ENCODE measurements at regions not wholly inside any gene's neighbourhood (a gene's known extent, or its start where the extent isn't known, plus 50 kb on each side); places are given as distances from the start of the nearest gene placed in this dataset.

GRCh38 chr5:165996201-165996875, 2295.1 kb upstream of the WWC1 start:
- no peak for DNase-seq (ENCODE audit: low read depth in 1 of 2, low spot score in 1 of 2)

DNA sequence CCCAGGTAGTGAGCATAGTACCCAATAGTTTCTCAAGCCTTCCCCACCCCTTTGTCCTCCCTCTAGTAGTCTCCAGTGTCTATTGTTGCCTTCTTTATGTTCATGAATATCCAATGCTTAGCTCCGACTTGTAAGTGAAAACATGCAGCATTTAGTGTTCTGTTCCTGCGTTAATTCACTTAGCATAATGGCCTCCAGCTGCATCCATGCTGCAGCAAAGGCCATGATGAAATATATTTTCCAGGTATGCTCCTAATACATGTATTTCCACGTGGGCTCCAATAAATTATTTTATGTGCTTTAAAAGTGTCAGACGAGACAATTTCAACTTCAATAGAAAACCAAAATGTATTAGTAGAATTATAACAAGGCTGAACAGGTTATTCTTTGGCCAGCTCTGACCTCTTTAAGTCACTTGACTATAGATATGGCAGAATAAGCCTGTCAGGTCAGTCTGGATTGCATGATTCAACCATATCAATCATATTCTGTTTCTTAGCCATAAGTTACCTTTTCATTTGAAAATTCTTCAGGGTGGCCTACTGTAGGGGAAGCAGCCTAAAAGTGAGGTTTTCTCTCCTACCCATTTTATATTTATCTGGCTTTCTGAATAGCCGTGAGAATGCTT, 2291.6 kb upstream of the WWC1 start:
- no peak for DNase-seq (ENCODE audit: low read depth in 1 of 2, low spot score in 1 of 2)

- no peak for DNase-seq (ENCODE audit: low read depth in 1 of 2, low spot score in 1 of 2)
These were observed 2287.4 kb upstream of the WWC1 start for GRCh38 chr5:166004006-166004405.

- no peak for DNase-seq (ENCODE audit: low read depth in 1 of 2, low spot score in 1 of 2)
These were observed 2278.0 kb upstream of the WWC1 start for GRCh38 chr5:166013415-166013814.

DNA sequence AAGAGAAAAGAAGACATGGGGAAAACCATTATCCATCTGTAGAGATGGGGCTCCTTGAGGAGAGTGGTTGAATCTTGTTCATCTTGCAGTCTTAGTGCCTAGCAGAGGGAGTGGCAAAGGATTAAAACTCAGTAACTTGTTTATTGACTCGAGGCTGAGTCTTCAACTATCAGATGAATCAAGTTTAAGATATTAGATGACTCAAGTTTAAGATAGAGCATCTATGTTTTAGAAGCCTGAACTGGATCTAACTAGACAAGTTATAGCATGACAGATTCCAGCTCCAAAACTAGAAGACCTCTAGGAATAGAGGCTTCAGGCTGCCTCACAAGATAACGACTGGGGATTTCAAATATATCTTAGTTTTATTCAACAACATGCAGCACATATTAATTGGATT, 2277.2 kb upstream of the WWC1 start:
- DNase-seq (ENCODE audit: low read depth in 1 of 2, low spot score in 1 of 2) = no peak

DNA sequence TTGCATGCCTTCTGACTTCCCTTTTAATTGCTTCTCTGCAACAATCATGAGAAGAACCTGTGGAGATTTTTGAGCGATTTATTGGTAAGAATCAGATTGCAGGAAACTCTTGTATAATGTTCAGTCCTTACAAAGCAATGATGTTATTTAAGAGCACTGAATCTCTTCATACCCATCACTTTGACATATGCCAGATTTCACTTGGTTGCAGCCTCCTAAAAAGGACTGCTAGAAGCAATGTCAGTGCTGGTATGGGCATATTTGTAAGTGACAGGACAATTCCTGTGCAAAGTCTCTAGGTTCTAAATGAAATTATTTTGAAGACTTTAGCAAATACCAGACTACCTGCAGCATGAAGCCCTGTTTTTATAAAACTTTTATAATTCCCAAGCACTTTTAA, 2272.7 kb upstream of the WWC1 start:
- DNase-seq (ENCODE audit: low read depth in 1 of 2, low spot score in 1 of 2) = no peak

GRCh38 chr5:166022065-166022464, 2269.4 kb upstream of the WWC1 start:
- no peak for DNase-seq (ENCODE audit: low read depth in 1 of 2, low spot score in 1 of 2)

DNA sequence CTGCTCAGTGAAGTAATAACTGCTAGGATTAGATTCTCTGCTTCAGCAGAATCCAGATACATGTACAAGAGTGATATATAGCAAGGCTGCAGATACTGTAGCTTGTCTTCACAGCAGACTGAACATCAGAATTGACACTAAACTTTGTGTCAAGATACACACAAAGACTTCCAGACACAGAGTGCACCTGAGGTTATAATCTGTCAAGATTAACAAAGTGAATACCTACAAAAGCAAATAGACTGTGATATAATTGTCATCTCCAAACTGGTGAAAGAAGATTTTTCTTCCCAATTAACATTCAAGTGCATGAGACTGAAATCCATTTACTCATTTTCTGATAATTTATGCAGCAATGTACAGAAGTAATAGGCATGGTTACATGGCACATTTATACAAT, 2266.5 kb upstream of the WWC1 start:
- no peak for DNase-seq (ENCODE audit: low read depth in 1 of 2, low spot score in 1 of 2)

GRCh38 chr5:166027582-166027981, 2263.9 kb upstream of the WWC1 start:
- DNase-seq (ENCODE audit: low read depth in 1 of 2, low spot score in 1 of 2) = no peak

DNA sequence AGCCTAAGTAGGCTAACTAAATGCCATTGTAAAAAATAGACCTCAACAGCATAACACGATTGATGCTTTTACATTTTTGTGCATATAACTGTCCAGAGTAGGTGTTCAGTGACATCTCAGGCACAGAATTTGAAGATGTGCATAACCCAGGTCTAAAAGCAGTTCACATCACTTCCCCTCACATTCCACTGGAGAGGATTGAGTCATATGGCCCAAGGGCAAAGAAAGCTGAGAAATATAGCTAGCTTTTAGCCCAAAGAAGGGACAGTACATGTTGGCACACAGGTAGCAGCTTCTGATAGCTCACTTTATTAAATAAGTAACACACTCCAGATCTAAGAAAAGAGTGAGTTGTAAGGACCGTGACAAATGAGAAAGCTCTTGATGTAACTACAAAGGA, 2259.5 kb upstream of the WWC1 start:
- no peak for DNase-seq (ENCODE audit: low read depth in 1 of 2, low spot score in 1 of 2)

DNA sequence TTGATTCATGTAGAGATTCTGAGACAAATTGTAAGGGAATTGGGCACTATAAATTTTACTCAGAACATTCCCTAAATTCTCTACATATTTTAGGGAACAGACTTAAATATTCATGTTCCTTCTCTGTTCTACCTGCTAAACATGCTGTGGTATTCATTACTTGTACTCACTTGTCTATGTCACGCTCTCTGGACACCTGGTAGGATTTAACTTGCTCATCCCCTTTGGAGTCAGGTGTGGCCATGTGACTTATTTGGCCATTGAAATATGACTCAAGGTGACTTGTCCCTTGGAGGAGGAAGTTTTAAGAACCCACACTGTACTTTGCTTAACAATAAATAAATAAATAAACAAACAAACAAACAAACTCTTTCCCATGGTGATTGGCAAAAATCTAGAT, 2258.8 kb upstream of the WWC1 start:
- DNase-seq (ENCODE audit: low read depth in 1 of 2, low spot score in 1 of 2) = no peak

DNA sequence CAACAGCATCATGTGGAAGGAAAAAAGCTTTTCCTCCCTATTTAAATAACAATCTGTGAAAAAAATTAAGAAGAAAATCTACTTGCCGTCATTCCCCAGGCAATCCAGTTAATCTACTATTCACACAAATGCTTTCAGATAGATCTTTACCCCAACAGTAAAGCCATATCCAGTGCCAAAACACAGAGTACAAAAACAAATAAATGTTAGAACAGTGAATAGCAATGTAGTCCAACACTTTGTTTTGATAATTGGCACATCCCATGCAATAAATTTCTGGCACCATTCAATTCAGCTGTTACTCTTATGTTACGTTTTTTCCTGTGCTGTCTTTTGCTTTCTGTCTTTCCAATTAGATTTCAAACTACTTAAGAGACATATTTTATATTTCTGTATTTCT, 2245.5 kb upstream of the WWC1 start:
- no peak for DNase-seq (ENCODE audit: low read depth in 1 of 2, low spot score in 1 of 2)

DNA sequence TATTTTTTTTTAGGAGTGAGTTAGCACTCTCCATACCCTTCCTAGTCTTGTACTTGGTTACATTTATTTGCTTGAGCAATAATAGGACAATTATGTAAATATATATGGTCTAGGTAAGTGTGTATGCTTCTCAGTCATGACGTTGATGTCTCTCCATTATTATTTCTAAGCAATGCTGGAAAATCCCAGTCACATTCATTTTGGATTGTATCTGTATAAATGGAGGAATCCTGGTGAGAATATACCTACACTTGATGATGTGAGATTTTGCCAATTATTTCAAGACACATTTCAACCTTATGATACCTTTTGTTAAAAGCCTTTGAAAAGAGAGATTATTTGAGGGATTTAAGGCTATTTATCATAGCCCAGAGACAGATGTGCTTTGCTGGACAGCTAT, 2244.5 kb upstream of the WWC1 start:
- no peak for DNase-seq (ENCODE audit: low read depth in 1 of 2, low spot score in 1 of 2)

DNA sequence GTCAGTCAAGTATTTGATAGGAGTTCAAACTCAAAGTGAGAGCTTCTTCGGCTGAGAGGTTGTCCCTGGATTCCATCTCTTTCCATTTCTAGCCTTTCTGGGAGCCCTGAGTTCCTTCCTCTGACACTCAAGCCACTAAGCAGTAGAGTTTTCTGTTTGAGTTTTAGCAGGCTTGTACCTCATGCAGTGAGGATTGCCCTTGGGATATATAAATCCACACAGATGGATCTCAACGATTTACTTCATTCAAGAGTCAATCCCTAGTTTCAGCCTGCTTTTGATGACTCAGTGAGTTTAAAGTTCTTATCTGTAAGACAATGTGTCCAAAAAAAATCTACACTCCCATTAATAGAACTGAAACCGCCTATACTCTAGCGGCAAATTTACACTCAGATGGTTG, 2240.9 kb upstream of the WWC1 start:
- no peak for DNase-seq (ENCODE audit: low read depth in 1 of 2, low spot score in 1 of 2)

DNA sequence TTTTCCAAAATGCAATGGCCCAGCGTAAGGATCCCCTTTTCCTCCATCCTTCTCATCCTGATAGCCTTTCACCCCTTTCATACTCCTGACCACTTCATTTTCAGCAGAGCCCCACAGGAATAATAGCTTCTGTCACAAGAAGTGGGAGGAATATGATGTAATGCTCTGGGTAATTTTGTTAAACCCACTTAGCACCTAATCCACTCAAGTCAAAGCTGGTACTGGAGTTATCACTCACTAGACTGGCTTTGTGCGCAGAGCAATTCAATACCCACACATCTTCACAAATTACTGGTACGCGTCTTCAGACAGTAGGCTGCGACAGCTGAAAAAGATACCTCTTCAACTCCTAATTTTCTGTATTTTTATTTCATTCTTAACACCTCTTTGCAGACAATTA, 2232.8 kb upstream of the WWC1 start:
- DNase-seq (ENCODE audit: low read depth in 1 of 2, low spot score in 1 of 2) = no peak

DNA sequence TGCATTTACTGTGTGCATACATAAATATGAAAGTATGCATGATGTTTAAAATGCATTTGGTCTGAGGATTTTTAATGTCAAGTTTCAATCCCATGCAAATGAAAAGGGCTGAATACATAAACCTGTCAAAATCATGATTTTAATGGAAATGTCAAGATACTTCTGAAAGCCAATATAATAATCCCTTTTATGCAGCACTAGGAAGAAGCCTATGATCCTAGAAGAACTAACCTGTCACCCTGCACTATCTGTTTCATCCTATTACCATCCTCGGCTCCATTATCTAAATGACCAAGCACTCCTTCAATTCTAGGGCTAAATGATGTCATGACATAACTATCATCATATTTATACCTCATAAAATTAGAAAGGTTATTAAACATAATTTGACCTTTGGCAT, 2229.4 kb upstream of the WWC1 start:
- DNase-seq (ENCODE audit: low read depth in 1 of 2, low spot score in 1 of 2) = no peak

DNA sequence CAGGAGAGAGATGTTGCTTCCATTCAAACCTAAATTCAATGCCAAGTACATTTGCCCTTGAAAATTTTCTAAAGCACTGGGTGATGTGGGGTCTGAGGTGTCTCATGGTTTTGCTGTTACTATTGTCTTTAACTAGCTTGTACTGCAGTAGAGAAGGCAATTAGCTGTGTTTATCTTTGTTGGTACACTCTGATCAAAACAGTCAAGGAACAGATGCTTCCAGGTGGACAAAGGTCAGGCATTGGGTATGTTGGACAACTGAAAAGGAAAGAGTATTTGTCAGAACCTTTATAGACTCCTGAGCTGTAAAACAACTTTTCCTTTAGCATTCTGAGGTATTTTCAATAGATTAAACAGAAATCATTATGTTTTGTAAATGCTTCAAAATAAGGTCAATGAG, 2228.7 kb upstream of the WWC1 start:
- no peak for DNase-seq (ENCODE audit: low read depth in 1 of 2, low spot score in 1 of 2)

DNA sequence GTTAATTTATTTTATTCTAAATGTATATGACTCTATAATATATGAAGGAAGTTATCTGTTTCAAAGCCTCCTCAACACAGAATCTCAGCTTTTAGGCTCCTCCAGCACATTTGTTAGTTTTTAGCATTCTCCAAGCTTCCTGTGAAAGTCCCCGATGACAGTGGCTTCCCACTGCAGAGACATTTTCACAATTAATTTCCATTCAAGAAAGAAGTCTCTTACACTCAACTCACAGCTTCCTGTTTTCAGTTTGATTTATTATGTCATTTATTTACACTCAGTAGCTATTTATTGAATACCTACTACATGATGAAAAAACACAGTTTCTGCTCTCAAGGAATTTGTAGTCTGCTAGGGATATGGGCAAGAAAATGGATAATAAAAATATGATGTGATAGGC, 2228.2 kb upstream of the WWC1 start:
- no peak for DNase-seq (ENCODE audit: low read depth in 1 of 2, low spot score in 1 of 2)

DNA sequence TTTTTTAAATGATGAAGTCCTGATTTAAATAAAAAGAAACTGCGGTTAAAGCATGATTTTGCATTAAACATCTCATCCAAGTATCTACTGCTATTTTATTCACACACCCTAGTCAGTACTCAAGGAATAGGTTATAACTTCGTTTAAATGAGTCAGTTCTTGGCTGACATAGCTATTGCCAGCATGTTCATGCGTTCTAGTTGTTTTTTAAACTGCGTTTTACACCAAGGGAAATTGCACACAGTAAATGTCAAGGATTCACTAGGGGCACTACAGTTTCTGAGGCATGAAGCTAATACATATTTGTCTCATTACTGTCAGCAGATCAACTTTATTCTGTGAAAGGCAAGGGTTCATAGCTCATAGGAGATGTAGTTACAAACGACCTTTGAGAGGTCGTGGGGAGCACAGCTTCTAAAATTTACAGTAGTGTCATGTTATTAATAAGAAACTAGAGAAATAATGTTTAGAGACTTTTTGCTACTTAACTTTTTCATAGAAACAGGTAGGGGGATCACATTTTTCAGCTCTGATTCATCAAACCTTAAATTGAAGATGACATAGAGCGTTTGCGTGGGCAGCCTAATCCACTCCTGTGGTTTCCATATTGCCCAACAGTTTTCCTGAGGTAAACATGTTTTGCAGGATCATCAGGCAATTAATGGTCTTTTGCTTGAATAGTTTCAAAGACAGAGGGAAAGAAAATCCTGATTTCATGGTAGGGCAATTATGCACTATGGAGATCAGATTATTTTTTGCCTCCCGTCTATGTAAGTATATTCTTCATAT, 2222.7 kb upstream of the WWC1 start:
- DNase-seq (ENCODE audit: low read depth in 1 of 2, low spot score in 1 of 2) = no peak

DNA sequence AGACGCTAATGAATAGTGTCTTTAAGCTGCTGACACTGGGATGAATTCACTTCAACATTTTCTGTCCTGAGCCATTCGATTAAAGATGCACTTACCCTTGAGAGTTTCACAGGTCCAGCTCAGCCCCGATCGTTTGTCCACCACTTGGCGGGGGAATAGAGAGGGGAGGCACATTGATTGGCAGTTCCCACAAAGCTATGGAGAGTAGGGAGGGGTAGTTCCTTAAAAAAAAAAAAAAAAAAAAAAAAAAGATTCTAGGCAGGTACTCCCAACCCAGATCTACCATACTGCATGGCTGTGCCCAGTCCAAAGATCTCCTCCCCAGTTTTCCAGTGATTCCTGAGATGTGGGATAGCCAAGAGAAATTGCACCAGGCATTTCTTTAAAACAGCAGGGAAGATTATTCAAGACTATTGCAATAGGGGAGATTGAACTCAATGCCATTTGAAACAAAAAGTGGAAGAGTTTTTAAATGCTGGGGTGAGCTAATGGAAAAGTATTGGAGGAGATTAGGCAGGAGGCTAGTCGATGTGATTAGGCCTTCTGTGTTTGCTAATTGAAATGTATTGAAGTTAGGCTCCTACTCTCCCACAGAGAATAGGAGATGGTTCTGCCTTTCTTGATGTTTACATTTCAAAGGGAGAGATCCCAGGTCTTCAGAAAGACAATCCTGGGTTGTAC, 2217.4 kb upstream of the WWC1 start:
- DNase-seq (ENCODE audit: low read depth in 1 of 2, low spot score in 1 of 2) = no peak

DNA sequence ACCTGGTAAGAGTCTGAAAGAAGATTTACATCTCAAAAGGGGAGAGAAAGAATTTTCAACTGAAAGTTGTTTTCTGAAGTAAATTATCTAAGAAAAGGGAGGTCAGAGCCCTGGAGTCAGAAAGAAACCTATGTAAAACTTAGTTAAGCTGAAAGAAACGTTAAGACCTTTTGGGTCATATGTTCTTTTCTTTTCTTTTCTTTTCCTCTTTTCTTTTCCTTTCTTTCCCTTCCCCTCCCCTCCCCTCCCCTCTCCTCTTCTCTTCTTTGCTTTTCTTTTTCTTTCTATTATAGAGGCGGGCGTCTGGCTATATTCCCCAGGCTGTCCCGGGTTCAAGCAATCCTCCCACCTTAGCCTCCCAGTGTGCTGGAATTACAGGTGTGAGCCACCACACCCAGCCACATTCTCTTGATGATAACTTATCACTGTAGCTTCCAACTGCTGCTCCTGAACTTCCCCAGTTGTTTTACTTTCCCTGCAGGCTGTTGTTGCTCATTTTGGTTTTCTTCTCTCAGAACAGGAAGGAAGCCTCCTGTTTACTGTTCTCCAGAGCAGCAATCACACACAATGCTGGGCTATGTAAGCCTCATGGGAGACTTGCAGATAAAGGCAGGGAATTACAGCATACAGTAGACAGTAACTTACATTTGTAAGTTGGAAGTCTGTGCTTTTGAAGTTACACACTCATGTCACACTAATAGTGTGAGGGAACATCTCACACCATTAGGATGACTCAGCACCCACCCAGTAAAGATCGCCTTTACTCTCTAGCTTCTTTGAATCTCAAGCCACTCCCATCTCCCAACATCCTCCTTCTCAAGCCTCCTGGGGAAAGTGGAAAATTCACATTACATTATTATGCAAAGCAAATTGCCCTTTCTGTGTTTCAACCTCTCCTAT, 2216.6 kb upstream of the WWC1 start:
- DNase-seq (ENCODE audit: low read depth in 1 of 2, low spot score in 1 of 2) = no peak
